Activated naive CD4-positive, alpha-beta T cell treated with anti-CD3 and anti-CD28 coated beads for 36 hours (primary cell): ENCODE measurements at regions not wholly inside any gene's neighbourhood (a gene's known extent, or its start where the extent isn't known, plus 50 kb on each side); places are given as distances from the start of the nearest gene placed in this dataset.

Source experiments
- CTCF ChIA-PET: fragments of 350-600 bp; sonication (Branson Sonifier 250); formaldehyde crosslinking; loops from one replicate; lab custom pipeline; 2021; ENCODE audit warnings: antibody characterized with exemption; lab: Charles Lee
- DNase-seq: peaks from one replicate; pipeline ENCODE4 v3.0.0-alpha.2; 2020
- H3K27ac Mint-ChIP-seq: one replicate; pipeline ENCODE4 v1.8.0; 2021; ENCODE audit warnings: mild to moderate bottlenecking, mixed read lengths
- H3K27me3 Mint-ChIP-seq: one replicate; pipeline ENCODE4 v1.8.0; 2021; ENCODE audit warnings: low read depth, mixed read lengths
- H3K36me3 Mint-ChIP-seq: one replicate; pipeline ENCODE4 v1.8.0; 2021; ENCODE audit warnings: low read depth, mixed read lengths
- H3K4me1 Mint-ChIP-seq: one replicate; pipeline ENCODE4 v1.8.0; 2021; ENCODE audit warnings: low read depth, mixed read lengths
- H3K4me3 Mint-ChIP-seq: one replicate; pipeline ENCODE4 v1.8.0; 2021; ENCODE audit warnings: mild to moderate bottlenecking, moderate library complexity, mixed read lengths
- H3K9me3 Mint-ChIP-seq: one replicate; pipeline ENCODE4 v1.8.0; 2021; ENCODE audit warnings: mixed read lengths
- intact Hi-C: fragments of 100-400 bp; cut with micrococcal nuclease; formaldehyde crosslinking; loops from one replicate; pipeline ENCODE4 v1.15.1; 2023

- CTCF ChIA-PET: no interaction called here
- intact Hi-C loops: no loop called here
These were observed 423.0 kb downstream of the PLOD2 start for GRCh38 chr3:145737952-145738351.

GRCh38 chr3:145739926-145740325, 421.1 kb downstream of the PLOD2 start:
- no peak overlapping the region for H3K27ac Mint-ChIP-seq
- intact Hi-C loops: no loop called here
- H3K27me3 Mint-ChIP-seq: no peaks in the 10 kb centered on the region
- CTCF ChIA-PET: no interaction called here
- no peak for DNase-seq
- peaks cover 5% of the 10 kb centered on the region for H3K9me3 Mint-ChIP-seq
- H3K4me3 Mint-ChIP-seq: no peak overlapping the region
- H3K4me1 Mint-ChIP-seq: no peaks in the 10 kb centered on the region
- H3K36me3 Mint-ChIP-seq: no peaks in the 10 kb centered on the region

More at GRCh38 chr3:145737952-145738351, 423.0 kb downstream of the PLOD2 start:
- Mint-ChIP-seq H3K4me1 (no peaks in the 10 kb centered on the region), H3K27me3 (no peaks in the 10 kb centered on the region), H3K4me3 (no peak overlapping the region), H3K36me3 (no peaks in the 10 kb centered on the region), H3K9me3 (peaks cover 5% of the 10 kb centered on the region), H3K27ac (no peak overlapping the region)
- no peak for DNase-seq

- Mint-ChIP-seq H3K27ac (no peak overlapping the region), H3K4me1 (no peaks in the 10 kb centered on the region), H3K4me3 (no peak overlapping the region), H3K9me3 (peaks cover 8% of the 10 kb centered on the region), H3K36me3 (no peaks in the 10 kb centered on the region), H3K27me3 (no peaks in the 10 kb centered on the region)
- intact Hi-C loops: no loop called here
- CTCF ChIA-PET: no interaction called here
- DNase-seq: no peak
These were observed 410.3 kb downstream of the PLOD2 start for GRCh38 chr3:145750657-145751056.

- H3K4me1 Mint-ChIP-seq: no peaks in the 10 kb centered on the region
- intact Hi-C loops: no loop called here
- CTCF ChIA-PET: no interaction called here
These were observed 408.4 kb downstream of the PLOD2 start for GRCh38 chr3:145752576-145752975.

GRCh38 chr3:145754605-145755289, 406.2 kb downstream of the PLOD2 start:
- Mint-ChIP-seq H3K4me1 (no peaks in the 10 kb centered on the region), H3K9me3 (peaks cover 2% of the 10 kb centered on the region), H3K27ac (no peak overlapping the region), H3K4me3 (no peak overlapping the region), H3K27me3 (no peaks in the 10 kb centered on the region), H3K36me3 (no peaks in the 10 kb centered on the region)
- CTCF ChIA-PET: no interaction called here
- intact Hi-C loops: no loop called here
- DNase-seq: no peak

More at GRCh38 chr3:145752576-145752975, 408.4 kb downstream of the PLOD2 start:
- DNase-seq: no peak
- Mint-ChIP-seq H3K4me3 (no peak overlapping the region), H3K27me3 (no peaks in the 10 kb centered on the region), H3K36me3 (no peaks in the 10 kb centered on the region), H3K9me3 (peaks cover 2% of the 10 kb centered on the region), H3K27ac (no peak overlapping the region)

GRCh38 chr3:145760036-145760435, 400.9 kb downstream of the PLOD2 start:
- Mint-ChIP-seq H3K4me1 (no peaks in the 10 kb centered on the region), H3K27ac (no peak overlapping the region), H3K36me3 (no peaks in the 10 kb centered on the region), H3K4me3 (no peak overlapping the region), H3K9me3 (peaks cover 1% of the 10 kb centered on the region), H3K27me3 (no peaks in the 10 kb centered on the region)
- CTCF ChIA-PET: no interaction called here
- DNase-seq: no peak
- intact Hi-C loops: no loop called here

GRCh38 chr3:145767909-145768308, 393.1 kb downstream of the PLOD2 start:
- DNase-seq: no peak
- no peaks in the 10 kb centered on the region for H3K27me3 Mint-ChIP-seq
- H3K36me3 Mint-ChIP-seq: no peaks in the 10 kb centered on the region
- H3K9me3 Mint-ChIP-seq: peaks cover 4% of the 10 kb centered on the region
- H3K4me1 Mint-ChIP-seq: no peaks in the 10 kb centered on the region
- H3K27ac Mint-ChIP-seq: no peak overlapping the region
- CTCF ChIA-PET: no interaction called here
- no peak overlapping the region for H3K4me3 Mint-ChIP-seq
- intact Hi-C loops: loop anchor here (5.0 kb wide), 1 partner anchor 1796 kb away; the partner anchor contains the start of gene DIPK2A

GRCh38 chr3:145776782-145777408, 384.1 kb downstream of the PLOD2 start:
- no peak overlapping the region for H3K27ac Mint-ChIP-seq
- H3K27me3 Mint-ChIP-seq: no peaks in the 10 kb centered on the region
- H3K9me3 Mint-ChIP-seq: peaks cover 2% of the 10 kb centered on the region
- intact Hi-C loops: loop anchor here (2.0 kb wide), 1 partner anchor 410 kb away; no protein-coding TSS in a partner anchor
- H3K36me3 Mint-ChIP-seq: no peaks in the 10 kb centered on the region
- DNase-seq: peak; percentile 13
- H3K4me3 Mint-ChIP-seq: no peak overlapping the region
- CTCF ChIA-PET: no interaction called here
- no peaks in the 10 kb centered on the region for H3K4me1 Mint-ChIP-seq

- Mint-ChIP-seq H3K36me3 (no peaks in the 10 kb centered on the region), H3K4me3 (no peak overlapping the region), H3K9me3 (no peaks in the 10 kb centered on the region), H3K27ac (no peak overlapping the region), H3K4me1 (no peaks in the 10 kb centered on the region), H3K27me3 (no peaks in the 10 kb centered on the region)
- DNase-seq: no peak
- intact Hi-C loops: loop anchor here (10.0 kb wide), 1 partner anchor 56 kb away; no protein-coding TSS in a partner anchor
- CTCF ChIA-PET: no interaction called here
These were observed 380.7 kb downstream of the PLOD2 start for GRCh38 chr3:145780301-145780700.

- intact Hi-C loops: loop anchor here (10.0 kb wide), 1 partner anchor 61 kb away; no protein-coding TSS in a partner anchor
- Mint-ChIP-seq H3K9me3 (no peaks in the 10 kb centered on the region), H3K4me1 (no peaks in the 10 kb centered on the region), H3K27ac (no peak overlapping the region), H3K27me3 (no peaks in the 10 kb centered on the region), H3K36me3 (no peaks in the 10 kb centered on the region), H3K4me3 (no peak overlapping the region)
- CTCF ChIA-PET: no interaction called here
- no peak for DNase-seq
These were observed 375.3 kb downstream of the PLOD2 start for GRCh38 chr3:145785668-145786067.

GRCh38 chr3:145798007-145798406, 363.0 kb downstream of the PLOD2 start:
- CTCF ChIA-PET: no interaction called here
- peaks cover 4% of the 10 kb centered on the region for H3K9me3 Mint-ChIP-seq
- H3K36me3 Mint-ChIP-seq: no peaks in the 10 kb centered on the region
- H3K4me3 Mint-ChIP-seq: no peak overlapping the region
- no peak for DNase-seq
- no peaks in the 10 kb centered on the region for H3K4me1 Mint-ChIP-seq
- intact Hi-C loops: no loop called here
- no peak overlapping the region for H3K27ac Mint-ChIP-seq
- no peaks in the 10 kb centered on the region for H3K27me3 Mint-ChIP-seq

- intact Hi-C loops: no loop called here
- H3K4me3 Mint-ChIP-seq: no peak overlapping the region
- no peaks in the 10 kb centered on the region for H3K27me3 Mint-ChIP-seq
- DNase-seq: no peak
- no peaks in the 10 kb centered on the region for H3K36me3 Mint-ChIP-seq
- H3K4me1 Mint-ChIP-seq: no peaks in the 10 kb centered on the region
- CTCF ChIA-PET: no interaction called here
- H3K9me3 Mint-ChIP-seq: no peaks in the 10 kb centered on the region
- no peak overlapping the region for H3K27ac Mint-ChIP-seq
These were observed 362.1 kb downstream of the PLOD2 start for GRCh38 chr3:145798696-145799537.
